Astrocyte of the cerebellum (primary cell): ENCODE measurements at regions not wholly inside any gene's neighbourhood (a gene's known extent, or its start where the extent isn't known, plus 50 kb on each side); places are given as distances from the start of the nearest gene placed in this dataset.

Experiments
- DNase-seq: peaks from one replicate; pipeline ENCODE4 v3.0.0-alpha.2; 2011; ENCODE audit warnings: low read depth
- H3K4me3 ChIP-seq: 2 replicates; pipeline ENCODE4 v1.5.1; 2011; ENCODE audit warnings: mild to moderate bottlenecking, low read depth, low read length, moderate library complexity
- in situ Hi-C: cut with HindIII; loops from 2 replicates; pipeline ENCODE4 v1.10.0; 2017; ENCODE audit warnings: low sequenced_read_pairs
- TF ChIP-seq, protein P1 (sequence below): IDR thresholded peaks from 2 replicates; pipeline ENCODE4 v1.5.1; 2012; ENCODE audit warnings: low read length, low read depth, moderate library complexity, mild to moderate bottlenecking; ENCODE audit errors: missing control alignments

DNA sequence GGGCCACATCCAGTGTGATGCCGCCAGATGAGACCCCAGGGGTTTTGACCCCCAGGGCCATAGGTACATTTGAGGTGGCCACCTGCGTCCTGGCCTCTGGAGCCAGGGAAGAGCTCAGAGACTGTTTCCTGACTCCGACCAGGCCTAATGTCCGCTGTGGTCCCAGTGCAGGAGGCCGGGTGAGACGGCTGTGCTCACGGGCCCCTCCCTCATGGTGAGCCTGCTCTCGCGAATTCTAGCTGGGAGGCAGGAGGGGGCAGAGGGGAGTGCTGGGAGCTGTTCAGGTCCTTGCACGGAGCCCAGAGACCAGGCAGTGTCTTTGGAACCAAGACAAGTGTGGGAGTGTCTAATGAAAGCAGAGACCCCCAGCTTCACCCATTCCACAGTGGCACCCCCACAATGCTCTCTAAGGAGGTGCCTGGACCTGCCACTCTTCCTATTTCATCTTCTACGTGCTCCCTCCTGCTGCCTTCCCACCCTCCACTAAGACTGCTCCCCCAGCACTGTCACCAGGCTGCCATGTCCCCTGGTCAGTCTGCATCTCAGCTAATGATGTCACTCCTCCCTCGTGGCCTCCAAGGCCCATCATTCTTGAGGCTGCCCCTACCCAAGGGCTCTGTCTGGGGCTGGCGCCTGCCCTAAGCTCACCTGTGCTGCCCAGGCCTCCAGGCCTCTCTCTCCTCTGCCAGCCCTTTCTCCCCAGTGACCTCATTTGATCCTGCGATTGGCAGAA lies 256.3 kb upstream of the C1orf174 start:
- H3K4me3 ChIP-seq = no peak overlapping the region
- no peak for DNase-seq
- TF ChIP-seq, protein P1, sequence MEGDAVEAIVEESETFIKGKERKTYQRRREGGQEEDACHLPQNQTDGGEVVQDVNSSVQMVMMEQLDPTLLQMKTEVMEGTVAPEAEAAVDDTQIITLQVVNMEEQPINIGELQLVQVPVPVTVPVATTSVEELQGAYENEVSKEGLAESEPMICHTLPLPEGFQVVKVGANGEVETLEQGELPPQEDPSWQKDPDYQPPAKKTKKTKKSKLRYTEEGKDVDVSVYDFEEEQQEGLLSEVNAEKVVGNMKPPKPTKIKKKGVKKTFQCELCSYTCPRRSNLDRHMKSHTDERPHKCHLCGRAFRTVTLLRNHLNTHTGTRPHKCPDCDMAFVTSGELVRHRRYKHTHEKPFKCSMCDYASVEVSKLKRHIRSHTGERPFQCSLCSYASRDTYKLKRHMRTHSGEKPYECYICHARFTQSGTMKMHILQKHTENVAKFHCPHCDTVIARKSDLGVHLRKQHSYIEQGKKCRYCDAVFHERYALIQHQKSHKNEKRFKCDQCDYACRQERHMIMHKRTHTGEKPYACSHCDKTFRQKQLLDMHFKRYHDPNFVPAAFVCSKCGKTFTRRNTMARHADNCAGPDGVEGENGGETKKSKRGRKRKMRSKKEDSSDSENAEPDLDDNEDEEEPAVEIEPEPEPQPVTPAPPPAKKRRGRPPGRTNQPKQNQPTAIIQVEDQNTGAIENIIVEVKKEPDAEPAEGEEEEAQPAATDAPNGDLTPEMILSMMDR = no peak
- in situ Hi-C loops = no loop called here

- in situ Hi-C loops = no loop called here
- no peak for DNase-seq
- H3K4me3 ChIP-seq = no peak overlapping the region
- TF ChIP-seq, protein P1 = no peak
Observed at GRCh38 chr1:4160181-4160580, 260.1 kb upstream of the C1orf174 start.

- H3K4me3 ChIP-seq = no peak overlapping the region
- TF ChIP-seq, protein P1 = no peak
- in situ Hi-C loops = no loop called here
Observed at GRCh38 chr1:4161366-4162006, 261.4 kb upstream of the C1orf174 start.

GRCh38 chr1:4164965-4165364 lies 264.9 kb upstream of the C1orf174 start:
- H3K4me3 ChIP-seq = no peak overlapping the region
- in situ Hi-C loops = no loop called here
- TF ChIP-seq, protein P1 = no peak
- DNase-seq = no peak

More at GRCh38 chr1:4161366-4162006, 261.4 kb upstream of the C1orf174 start:
- DNase-seq = no peak

DNA sequence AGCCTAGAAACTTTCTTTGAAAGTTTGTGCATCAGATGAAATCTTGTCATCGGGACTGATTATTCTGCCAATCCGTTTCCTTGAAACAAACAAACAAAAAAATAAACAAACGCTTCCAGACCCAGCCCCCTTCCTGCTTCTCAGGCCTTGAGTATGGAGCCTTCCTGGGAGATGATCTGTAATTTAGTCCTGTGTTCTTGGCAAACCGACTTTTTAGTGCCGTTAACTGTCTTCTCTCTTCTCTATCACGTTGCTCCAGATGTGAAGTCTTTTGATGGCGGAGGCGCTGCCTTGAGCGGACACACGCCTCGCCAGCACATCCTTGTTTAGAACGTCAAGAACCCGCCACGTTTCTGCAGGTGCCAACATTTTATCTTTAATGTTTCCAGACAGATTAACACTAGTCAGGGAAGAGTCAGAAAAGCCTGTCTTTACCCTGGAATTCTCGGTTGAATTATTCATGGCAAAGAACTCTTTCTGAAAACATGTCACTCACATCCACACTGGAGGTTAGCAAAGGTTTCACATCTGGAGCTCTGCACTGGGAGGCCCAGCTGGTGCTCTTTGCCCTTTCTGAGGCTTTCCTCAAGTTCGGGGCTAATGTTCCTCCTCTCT lies 265.7 kb upstream of the C1orf174 start:
- TF ChIP-seq, protein P1 = no peak
- H3K4me3 ChIP-seq = no peak overlapping the region
- in situ Hi-C loops = no loop called here
- no peak for DNase-seq

- TF ChIP-seq, protein P1 = no peak
- no peak for DNase-seq
- in situ Hi-C loops = no loop called here
- no peak overlapping the region for H3K4me3 ChIP-seq
Observed at GRCh38 chr1:4166713-4167112, 266.6 kb upstream of the C1orf174 start.
